PC-3 (cell line): ENCODE measurements at regions not wholly inside any gene's neighbourhood (a gene's known extent, or its start where the extent isn't known, plus 50 kb on each side); places are given as distances from the start of the nearest gene placed in this dataset.

Experiments
- ATAC-seq: fragments of 200-7000 bp; cut with Tn5 transposase; 2 replicates; pipeline ENCODE4 v1.9.1; 2020; ENCODE audit warnings: mild to moderate bottlenecking, moderate library complexity
- BruUV-seq: library from RNA; stranded (reverse); fragments of 400-500 nt; replicated peaks from 2 replicates; lab custom pipeline; 2021; lab: Mats Ljungman, UMichigan
- CTCF ChIA-PET: fragments of 300-600 bp; sonication (Branson Sonifier 250); formaldehyde crosslinking; loops from one replicate; lab custom pipeline; 2022; ENCODE audit warnings: antibody characterized with exemption; lab: Charles Lee
- POLR2A ChIA-PET: fragments of 300-600 bp; sonication (Branson Sonifier 250); formaldehyde crosslinking; loops from one replicate; lab custom pipeline; 2022; ENCODE audit warnings: antibody characterized with exemption; ENCODE audit not compliant: unreplicated experiment; lab: Charles Lee
- DNase-seq: peaks from one replicate; pipeline ENCODE4 v3.0.0-alpha.2; 2015
- H2AFZ ChIP-seq: fragments of 300-600 bp; sonication (generic); 2 replicates; pipeline ENCODE4 v1.6.0; 2016; ENCODE audit warnings: antibody characterized with exemption, low read length
- H3F3A ChIP-seq: fragments of 300-600 bp; sonication (generic); one replicate; pipeline ENCODE4 v1.6.0; 2017; ENCODE audit warnings: antibody characterized with exemption, low read length, control low read depth, mild to moderate bottlenecking; ENCODE audit not compliant: unreplicated experiment
- H3K27ac ChIP-seq: fragments of 300-600 bp; sonication (generic); 2 replicates; pipeline ENCODE4 v1.5.1; 2016; ENCODE audit warnings: mild to moderate bottlenecking, low read length
- H3K27me3 ChIP-seq: fragments of 300-600 bp; sonication (generic); 2 replicates; pipeline ENCODE4 v1.6.1; 2016; ENCODE audit warnings: low read length, mixed read lengths
- H3K36me3 ChIP-seq: fragments of 300-600 bp; sonication (generic); 2 replicates; pipeline ENCODE4 v1.6.1; 2016; ENCODE audit warnings: low read depth, mixed run types, low read length, mixed read lengths
- H3K4me1 ChIP-seq: fragments of 300-600 bp; sonication (generic); 2 replicates; pipeline ENCODE4 v1.5.1; 2016; ENCODE audit warnings: low read length; ENCODE audit not compliant: insufficient read depth
- H3K4me2 ChIP-seq: fragments of 300-600 bp; sonication (generic); 2 replicates; pipeline ENCODE4 v1.6.0; 2016; ENCODE audit warnings: low read length
- H3K4me3 ChIP-seq: fragments of 300-600 bp; sonication (generic); 2 replicates; pipeline ENCODE4 v1.5.1; 2016; ENCODE audit warnings: mild to moderate bottlenecking, low read length, mixed read lengths
- H3K79me2 ChIP-seq: fragments of 300-600 bp; sonication (generic); 2 replicates; pipeline ENCODE4 v1.6.1; 2017; ENCODE audit warnings: low read length, mixed read lengths
- H3K9ac ChIP-seq: fragments of 300-600 bp; sonication (generic); 2 replicates; pipeline ENCODE4 v1.6.0; 2016; ENCODE audit warnings: mild to moderate bottlenecking, low read length
- H3K9me2 ChIP-seq: fragments of 300-600 bp; sonication (generic); replicated peaks from 2 replicates; pipeline ENCODE4 v1.6.1; 2016; ENCODE audit warnings: mixed run types, low read length, mixed read lengths
- H3K9me3 ChIP-seq: fragments of 300-600 bp; sonication (generic); 2 replicates; pipeline ENCODE4 v1.6.1; 2016; ENCODE audit warnings: low read length, mixed read lengths
- H4K20me1 ChIP-seq: fragments of 300-600 bp; sonication (generic); 2 replicates; pipeline ENCODE4 v1.6.1; 2016; ENCODE audit warnings: low read length, mixed read lengths
- EZH2 ChIP-seq: fragments of 300-600 bp; sonication (generic); IDR thresholded peaks from one replicate; pipeline ENCODE4 v1.6.1; 2017; ENCODE audit warnings: antibody characterized with exemption, mild to moderate bottlenecking, low read length; ENCODE audit not compliant: unreplicated experiment
- EZH2phosphoT487 ChIP-seq: fragments of 300-600 bp; sonication (generic); IDR thresholded peaks from 2 replicates; pipeline ENCODE4 v1.6.1; 2018; ENCODE audit warnings: mild to moderate bottlenecking, antibody characterized with exemption, low read length, borderline replicate concordance
- intact Hi-C: fragments of 100-400 bp; cut with micrococcal nuclease; formaldehyde crosslinking; loops from 2 replicates; pipeline ENCODE4 v1.9.0; 2023
- TF ChIP-seq, protein P1 (sequence below): fragments of 300-600 bp; sonication (generic); conservative IDR thresholded peaks from 2 replicates; pipeline ENCODE4 v1.5.1; 2017; ENCODE audit warnings: antibody characterized with exemption, low read depth, mild to moderate bottlenecking, low read length

DNA sequence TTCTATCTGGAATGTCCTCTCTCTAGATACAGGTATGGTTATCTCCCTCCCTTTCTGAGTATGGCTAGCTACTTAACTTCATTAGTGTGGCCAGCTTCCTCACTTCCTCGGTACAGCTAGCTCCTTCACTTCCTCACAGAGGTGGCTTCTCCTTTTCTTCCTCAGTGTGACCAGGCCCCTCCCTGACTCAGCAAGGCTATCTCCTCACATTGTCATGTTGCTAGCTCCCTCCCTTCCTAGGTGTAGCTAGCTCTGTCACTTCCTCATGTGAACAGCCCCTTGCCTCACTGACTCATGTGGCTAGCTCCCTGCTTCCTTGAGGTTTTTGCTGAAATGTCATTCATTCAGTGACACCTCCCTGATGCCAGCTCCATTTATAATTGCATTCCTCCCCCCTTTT, 67.3 kb upstream of the DDIT4L start:
- Histone ChIP-seq H3K4me3 (no peak overlapping the region), H3K9ac (no peak overlapping the region), H3K27me3 (no peaks in the 10 kb centered on the region), H2AFZ (0 out of 2 replicates have a peak overlapping the region, but pooled peaks have one; percentile 12), H3F3A (no peaks in the 10 kb centered on the region), H3K4me1 (peaks cover 7% of the 10 kb centered on the region; the same call in 1 of the 2 replicates), H3K36me3 (no peaks in the 10 kb centered on the region), H3K79me2 (no peaks in the 10 kb centered on the region), H3K9me3 (no peaks in the 10 kb centered on the region), H4K20me1 (no peaks in the 10 kb centered on the region), H3K4me2 (no peak overlapping the region), H3K27ac (no peak overlapping the region), H3K9me2 (no peaks in the 10 kb centered on the region)
- peak; percentile 62 for ATAC-seq
- intact Hi-C loops: no loop called here
- no peak for TF ChIP-seq EZH2
- TF ChIP-seq, protein P1, sequence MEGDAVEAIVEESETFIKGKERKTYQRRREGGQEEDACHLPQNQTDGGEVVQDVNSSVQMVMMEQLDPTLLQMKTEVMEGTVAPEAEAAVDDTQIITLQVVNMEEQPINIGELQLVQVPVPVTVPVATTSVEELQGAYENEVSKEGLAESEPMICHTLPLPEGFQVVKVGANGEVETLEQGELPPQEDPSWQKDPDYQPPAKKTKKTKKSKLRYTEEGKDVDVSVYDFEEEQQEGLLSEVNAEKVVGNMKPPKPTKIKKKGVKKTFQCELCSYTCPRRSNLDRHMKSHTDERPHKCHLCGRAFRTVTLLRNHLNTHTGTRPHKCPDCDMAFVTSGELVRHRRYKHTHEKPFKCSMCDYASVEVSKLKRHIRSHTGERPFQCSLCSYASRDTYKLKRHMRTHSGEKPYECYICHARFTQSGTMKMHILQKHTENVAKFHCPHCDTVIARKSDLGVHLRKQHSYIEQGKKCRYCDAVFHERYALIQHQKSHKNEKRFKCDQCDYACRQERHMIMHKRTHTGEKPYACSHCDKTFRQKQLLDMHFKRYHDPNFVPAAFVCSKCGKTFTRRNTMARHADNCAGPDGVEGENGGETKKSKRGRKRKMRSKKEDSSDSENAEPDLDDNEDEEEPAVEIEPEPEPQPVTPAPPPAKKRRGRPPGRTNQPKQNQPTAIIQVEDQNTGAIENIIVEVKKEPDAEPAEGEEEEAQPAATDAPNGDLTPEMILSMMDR: no peak
- no peak for TF ChIP-seq EZH2phosphoT487
- DNase-seq: peak; percentile 53
- ChIA-PET CTCF (no interaction called here), POLR2A (no interaction called here)
- no TSS peak for BruUV-seq

DNA sequence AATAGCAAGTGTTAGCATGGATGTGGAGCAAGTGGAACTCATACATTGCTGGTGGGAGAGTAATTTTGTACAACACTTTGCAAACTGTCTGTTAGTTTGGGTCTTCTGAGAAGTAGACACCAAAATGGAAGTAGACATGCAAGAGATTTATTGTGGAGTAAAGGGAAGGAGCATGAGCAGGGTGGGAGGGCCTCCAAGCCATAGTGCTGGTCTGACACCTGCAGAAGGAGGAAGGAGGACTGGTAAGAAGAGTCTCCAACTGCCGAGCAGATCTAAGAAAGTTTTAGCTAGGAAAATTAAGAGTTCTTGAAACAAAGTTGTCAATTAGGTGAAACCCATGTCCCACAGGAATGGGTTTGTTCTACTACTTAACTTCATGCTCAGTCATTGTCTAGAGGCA, 64.0 kb upstream of the DDIT4L start:
- Histone ChIP-seq H3K4me2 (no peak overlapping the region), H3K9ac (no peak overlapping the region), H2AFZ (no peak overlapping the region), H4K20me1 (no peaks in the 10 kb centered on the region), H3F3A (no peaks in the 10 kb centered on the region), H3K9me2 (no peaks in the 10 kb centered on the region), H3K4me1 (peaks cover 7% of the 10 kb centered on the region; the same call in 1 of the 2 replicates), H3K27ac (no peak overlapping the region), H3K27me3 (no peaks in the 10 kb centered on the region), H3K79me2 (no peaks in the 10 kb centered on the region), H3K36me3 (no peaks in the 10 kb centered on the region), H3K9me3 (no peaks in the 10 kb centered on the region), H3K4me3 (no peak overlapping the region)
- CTCF ChIA-PET: no interaction called here
- ATAC-seq: no peak
- TF ChIP-seq, protein P1: no peak
- TF ChIP-seq EZH2 (no peak), EZH2phosphoT487 (no peak)
- no peak for DNase-seq
- POLR2A ChIA-PET: no interaction called here
- no TSS peak for BruUV-seq
- intact Hi-C loops: no loop called here

DNA sequence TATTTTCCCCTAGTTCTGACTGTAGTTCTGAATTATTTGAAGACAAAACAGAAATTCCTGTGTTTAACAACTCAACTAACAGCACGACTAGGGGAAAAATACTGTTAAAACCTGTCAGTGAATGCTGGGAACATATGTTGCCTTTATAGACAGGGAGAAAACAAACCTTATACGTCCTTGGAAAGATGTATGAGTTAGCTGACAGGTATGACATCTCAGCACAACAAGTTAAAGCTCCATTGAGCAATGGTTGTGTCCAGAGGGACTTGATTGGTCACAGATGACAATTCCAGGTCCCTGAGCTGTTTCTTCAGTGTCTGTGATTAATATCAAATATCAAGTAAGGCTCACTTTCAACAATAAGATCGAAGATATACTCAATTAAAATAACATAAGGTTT, 58.2 kb upstream of the DDIT4L start:
- ATAC-seq: no peak
- POLR2A ChIA-PET: interaction anchor here (0.7 kb wide), 1 partner anchor 86 kb away, joined by 3 read pairs; no protein-coding TSS in a partner anchor
- H3K9me3 ChIP-seq: no peaks in the 10 kb centered on the region
- no peaks in the 10 kb centered on the region for H3F3A ChIP-seq
- H3K4me3 ChIP-seq: no peak overlapping the region
- no peaks in the 10 kb centered on the region for H3K4me1 ChIP-seq
- H3K4me2 ChIP-seq: no peak overlapping the region
- no peak for TF ChIP-seq EZH2phosphoT487
- TF ChIP-seq, protein P1: no peak
- no peak for TF ChIP-seq EZH2
- H3K9me2 ChIP-seq: no peaks in the 10 kb centered on the region
- H3K36me3 ChIP-seq: no peaks in the 10 kb centered on the region
- CTCF ChIA-PET: no interaction called here
- DNase-seq: no peak
- no TSS peak for BruUV-seq
- no peaks in the 10 kb centered on the region for H4K20me1 ChIP-seq
- no peaks in the 10 kb centered on the region for H3K79me2 ChIP-seq
- H3K27ac ChIP-seq: no peak overlapping the region
- H3K9ac ChIP-seq: no peak overlapping the region
- H3K27me3 ChIP-seq: no peaks in the 10 kb centered on the region
- no peak overlapping the region for H2AFZ ChIP-seq
- intact Hi-C loops: no loop called here
